Gastrocnemius medialis (tissue), 4 donors: ENCODE measurements at regions not wholly inside any gene's neighbourhood (a gene's known extent, or its start where the extent isn't known, plus 50 kb on each side); places are given as distances from the start of the nearest gene placed in this dataset.

ENCODE experiments used
- CTCF ChIP-seq, 5 experiments: fragments of 450-650 bp in 3 of 5; fragments of 200-600 bp in 2 of 5; sonication (generic) in 2 of 5; IDR thresholded peaks in 4 of 5; conservative IDR thresholded peaks in 1 of 5; 1 replicate in 4 of 5; 2 replicates in 1 of 5; pipeline ENCODE4 v1.5.1; 2016 to 2019; ENCODE audit warnings: antibody characterized with exemption in 5 of 5, mild to moderate bottlenecking in 3 of 5, moderate library complexity in 3 of 5
- POLR2A ChIP-seq, 2 donors: fragments of 450-650 bp; IDR thresholded peaks; one replicate each; pipeline ENCODE4 v1.6.1; 2017; ENCODE audit warnings: antibody characterized with exemption in 2 of 2, mild to moderate bottlenecking in 2 of 2, moderate library complexity in 2 of 2

- TF ChIP-seq POLR2A (IDR thresholded peaks at IDR 0.05) (no peak), CTCF (IDR thresholded peaks at IDR 0.05 in 4 of 5, conservative IDR thresholded peaks at IDR 0.05 in 1 of 5) (no peak)
These were observed 271.5 kb upstream of the SIX2 start for GRCh38 chr2:45280794-45281193.
